Stimulated activated CD8-positive, alpha-beta memory T cell treated with anti-CD3 and anti-CD28 coated beads, Interleukin-7, amount 100 ng/mL, for 24 hours (primary cell): ENCODE measurements at regions not wholly inside any gene's neighbourhood (a gene's known extent, or its start where the extent isn't known, plus 50 kb on each side); places are given as distances from the start of the nearest gene placed in this dataset.

Experiments
- DNase-seq: peaks from one replicate; pipeline ENCODE4 v3.0.0-alpha.2; 2020; ENCODE audit warnings: low read depth

- DNase-seq: no peak
Observed at GRCh38 chr12:77625441-77625840, 205.3 kb upstream of the NAV3 start.

- DNase-seq: no peak
Observed at GRCh38 chr12:77619425-77619824, 211.3 kb upstream of the NAV3 start.

- no peak for DNase-seq
Observed at GRCh38 chr12:77617818-77618217, 212.9 kb upstream of the NAV3 start.

GRCh38 chr12:77615332-77615731 lies 215.4 kb upstream of the NAV3 start:
- DNase-seq: no peak

- DNase-seq: no peak
Observed at GRCh38 chr12:77613411-77613810, 217.3 kb upstream of the NAV3 start.

GRCh38 chr12:77610446-77610845 lies 220.2 kb upstream of the NAV3 start:
- DNase-seq: no peak

GRCh38 chr12:77609016-77609415 lies 221.7 kb upstream of the NAV3 start:
- DNase-seq: no peak

- DNase-seq: no peak
Observed at GRCh38 chr12:77608271-77608824, 222.3 kb upstream of the NAV3 start.

GRCh38 chr12:77606348-77606747 lies 224.3 kb upstream of the NAV3 start:
- DNase-seq: no peak

- DNase-seq: no peak
Observed at GRCh38 chr12:77603946-77604345, 226.7 kb upstream of the NAV3 start.

GRCh38 chr12:77601069-77601468 lies 229.6 kb upstream of the NAV3 start:
- no peak for DNase-seq

GRCh38 chr12:77600468-77600843 lies 230.2 kb upstream of the NAV3 start:
- no peak for DNase-seq

- DNase-seq: no peak
Observed at GRCh38 chr12:77599782-77600467, 230.8 kb upstream of the NAV3 start.

- DNase-seq: no peak
Observed at GRCh38 chr12:77594366-77594765, 236.3 kb upstream of the NAV3 start.

GRCh38 chr12:77592836-77593235 lies 237.9 kb upstream of the NAV3 start:
- DNase-seq: no peak

- no peak for DNase-seq
Observed at GRCh38 chr12:77591959-77592743, 238.5 kb upstream of the NAV3 start.

- no peak for DNase-seq
Observed at GRCh38 chr12:77590306-77590705, 240.4 kb upstream of the NAV3 start.

- no peak for DNase-seq
Observed at GRCh38 chr12:77584860-77585259, 245.8 kb upstream of the NAV3 start.

- DNase-seq: no peak
Observed at GRCh38 chr12:77578466-77579220, 252.1 kb upstream of the NAV3 start.

GRCh38 chr12:77577791-77578190 lies 252.9 kb upstream of the NAV3 start:
- DNase-seq: no peak

- DNase-seq: no peak
Observed at GRCh38 chr12:77575376-77575919, 255.2 kb upstream of the NAV3 start.

- DNase-seq: no peak
Observed at GRCh38 chr12:77572371-77572770, 258.3 kb upstream of the NAV3 start.
